Inflammatory macrophage treated with lipopolysaccharide for 4 hours (primary cell): ENCODE measurements at regions not wholly inside any gene's neighbourhood (a gene's known extent, or its start where the extent isn't known, plus 50 kb on each side); places are given as distances from the start of the nearest gene placed in this dataset.

Source experiments
- DNase-seq: peaks from one replicate; pipeline ENCODE4 v3.0.0-alpha.2; 2020

GRCh38 chr4:32341342-32341741 is 1621.2 kb downstream of the PCDH7 start:
- no peak for DNase-seq

- no peak for DNase-seq
Observed at GRCh38 chr4:32342054-32342453, 1621.9 kb downstream of the PCDH7 start.

- no peak for DNase-seq
Observed at GRCh38 chr4:32349026-32349425, 1628.9 kb downstream of the PCDH7 start.

- DNase-seq: no peak
Observed at GRCh38 chr4:32374206-32374605, 1654.0 kb downstream of the PCDH7 start.

GRCh38 chr4:32393806-32394205 is 1673.6 kb downstream of the PCDH7 start:
- no peak for DNase-seq

- DNase-seq: no peak
Observed at GRCh38 chr4:32394255-32394654, 1674.1 kb downstream of the PCDH7 start.

GRCh38 chr4:32396507-32397070 is 1676.4 kb downstream of the PCDH7 start:
- DNase-seq: no peak

GRCh38 chr4:32400870-32401269 is 1680.7 kb downstream of the PCDH7 start:
- DNase-seq: no peak

- no peak for DNase-seq
Observed at GRCh38 chr4:32417113-32417704, 1697.0 kb downstream of the PCDH7 start.

- no peak for DNase-seq
Observed at GRCh38 chr4:32423267-32423666, 1703.1 kb downstream of the PCDH7 start.

GRCh38 chr4:32425243-32425642 is 1705.1 kb downstream of the PCDH7 start:
- DNase-seq: no peak

GRCh38 chr4:32427566-32427965 is 1707.4 kb downstream of the PCDH7 start:
- no peak for DNase-seq

- no peak for DNase-seq
Observed at GRCh38 chr4:32429151-32429550, 1709.0 kb downstream of the PCDH7 start.

- no peak for DNase-seq
Observed at GRCh38 chr4:32435308-32435707, 1715.1 kb downstream of the PCDH7 start.

- DNase-seq: no peak
Observed at GRCh38 chr4:32436816-32437215, 1716.6 kb downstream of the PCDH7 start.

GRCh38 chr4:32440391-32440790 is 1720.2 kb downstream of the PCDH7 start:
- no peak for DNase-seq

GRCh38 chr4:32454482-32454881 is 1734.3 kb downstream of the PCDH7 start:
- DNase-seq: no peak

- no peak for DNase-seq
Observed at GRCh38 chr4:32455231-32455630, 1735.1 kb downstream of the PCDH7 start.

GRCh38 chr4:32460972-32461371 is 1740.8 kb downstream of the PCDH7 start:
- no peak for DNase-seq

GRCh38 chr4:32462944-32463343 is 1742.8 kb downstream of the PCDH7 start:
- DNase-seq: peak; percentile 31

- no peak for DNase-seq
Observed at GRCh38 chr4:32470087-32470585, 1750.0 kb downstream of the PCDH7 start.

- no peak for DNase-seq
Observed at GRCh38 chr4:32472918-32473317, 1752.7 kb downstream of the PCDH7 start.

- no peak for DNase-seq
Observed at GRCh38 chr4:32475710-32476109, 1755.5 kb downstream of the PCDH7 start.

- no peak for DNase-seq
Observed at GRCh38 chr4:32477518-32477917, 1757.3 kb downstream of the PCDH7 start.

- DNase-seq: no peak
Observed at GRCh38 chr4:32485956-32486355, 1765.8 kb downstream of the PCDH7 start.
